GM18498 (cell line): ENCODE measurements at regions not wholly inside any gene's neighbourhood (a gene's known extent, or its start where the extent isn't known, plus 50 kb on each side); places are given as distances from the start of the nearest gene placed in this dataset.
"Not testable (repeated sequence)": the region's sequence is repeated elsewhere in the genome, so short reads cannot be mapped to it uniquely, and the experiment has no call there.

Experiments
- ATAC-seq: cut with Tn5 transposase; IDR thresholded peaks from one replicate; pipeline ENCODE4 v1.9.1; 2021; ENCODE audit warnings: mild to moderate bottlenecking, moderate library complexity; ENCODE audit not compliant: unreplicated experiment

GRCh38 chr6:8881663-8882062 is 446.3 kb upstream of the SLC35B3 start:
- ATAC-seq = no peak

GRCh38 chr6:8879334-8879733 is 444.0 kb upstream of the SLC35B3 start:
- ATAC-seq = no peak

DNA sequence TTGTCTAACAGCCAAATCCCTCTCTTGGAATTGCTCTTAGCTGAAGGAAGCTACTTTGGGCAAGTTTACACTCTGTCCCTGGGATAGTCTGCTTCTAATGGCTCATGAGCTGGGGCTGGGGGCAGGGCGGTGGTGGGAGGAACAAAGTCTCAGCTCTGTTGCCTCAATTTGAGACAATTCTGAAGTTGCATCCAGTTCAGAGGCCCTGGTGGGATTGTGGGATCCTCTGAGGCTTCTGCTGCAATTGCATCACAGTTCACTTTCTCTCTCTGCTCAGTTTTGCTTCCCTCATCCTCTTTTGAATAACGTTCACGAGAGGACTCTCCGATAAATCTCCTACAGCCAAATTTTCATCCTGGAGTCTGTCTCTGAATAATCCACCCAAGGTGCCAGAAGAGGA is 440.6 kb upstream of the SLC35B3 start:
- no peak for ATAC-seq

DNA sequence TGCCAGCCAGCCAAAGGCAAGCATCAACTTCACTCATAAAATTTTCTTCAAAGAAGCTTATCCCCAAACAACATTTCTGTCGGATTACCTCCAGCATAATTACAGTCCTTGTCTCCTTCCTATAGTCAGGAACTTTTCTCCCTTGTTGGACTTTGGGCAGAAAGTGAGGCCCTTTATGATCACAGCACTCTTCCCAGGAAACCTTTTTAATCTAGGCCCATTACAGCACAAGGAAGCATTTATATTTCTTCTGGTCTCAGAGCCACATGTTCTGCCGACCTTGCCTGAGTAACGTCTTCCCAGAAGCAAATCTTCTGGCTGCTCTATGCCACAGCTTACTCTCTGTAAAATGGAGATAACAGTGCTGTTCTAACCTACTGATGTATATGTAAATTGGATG is 437.2 kb upstream of the SLC35B3 start:
- no peak for ATAC-seq

- no peak for ATAC-seq
Observed at GRCh38 chr6:8865451-8865850, 430.1 kb upstream of the SLC35B3 start.

DNA sequence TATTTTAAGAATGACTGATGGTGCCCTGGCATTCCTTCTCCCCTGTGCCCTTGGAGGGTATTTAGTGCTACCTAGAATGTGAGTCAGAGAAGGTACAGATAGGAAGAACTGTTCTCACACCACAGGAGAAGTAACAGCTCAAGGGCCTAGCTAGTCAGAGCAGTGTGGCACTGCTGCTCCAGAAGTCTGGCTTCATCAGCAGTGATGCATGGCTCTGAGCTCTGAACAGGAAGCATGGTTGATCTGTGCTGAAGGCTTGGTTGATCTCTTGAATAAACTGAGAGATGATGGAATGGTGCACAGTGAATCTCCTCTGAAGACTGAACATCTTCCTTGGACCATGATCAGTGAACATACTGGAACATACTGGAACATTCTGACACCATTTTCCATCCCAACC is 425.3 kb upstream of the SLC35B3 start:
- no peak for ATAC-seq

- no peak for ATAC-seq
Observed at GRCh38 chr6:8859501-8859900, 424.2 kb upstream of the SLC35B3 start.

DNA sequence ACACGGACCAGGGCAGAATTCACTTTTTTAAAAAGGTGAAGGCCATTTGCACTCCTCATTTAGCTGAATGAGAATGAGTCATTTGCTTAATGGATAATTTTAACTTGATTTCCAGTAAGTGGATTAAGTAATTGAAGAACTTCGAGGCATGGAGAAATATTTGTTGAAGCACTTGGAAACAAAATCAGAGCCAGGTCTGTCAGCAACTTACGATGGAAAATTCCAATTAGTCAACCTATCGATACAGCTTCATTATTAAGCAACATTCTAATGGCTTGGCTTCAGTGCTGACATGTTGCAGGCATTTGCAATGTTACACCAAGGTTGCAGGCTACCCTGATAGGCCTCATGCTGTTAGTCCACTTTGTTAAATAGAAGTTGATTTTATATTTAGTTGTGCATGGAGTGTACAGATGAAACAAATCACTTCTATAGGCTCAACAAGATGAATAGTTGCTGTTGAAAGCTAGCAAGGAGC is 423.5 kb upstream of the SLC35B3 start:
- no peak for ATAC-seq

GRCh38 chr6:8857160-8857559 is 421.8 kb upstream of the SLC35B3 start:
- ATAC-seq = no peak

DNA sequence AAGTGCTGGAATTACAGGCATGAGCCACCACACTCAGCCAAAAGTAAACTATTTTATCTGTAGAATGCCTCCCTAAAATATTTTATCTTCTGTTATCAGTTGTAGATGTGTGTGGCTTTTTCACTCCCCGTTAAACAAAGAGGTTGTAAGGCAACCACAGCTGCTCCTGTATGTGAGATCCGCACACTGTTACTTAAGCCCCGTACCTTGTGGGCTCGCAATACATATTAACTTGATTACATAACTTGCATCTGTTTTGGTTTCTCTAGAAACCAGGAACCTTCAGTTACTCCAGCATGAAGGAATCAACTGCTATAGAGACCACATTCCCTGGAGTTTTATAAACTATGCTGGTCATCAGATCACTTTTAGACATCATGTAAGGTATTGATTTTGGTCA is 420.1 kb upstream of the SLC35B3 start:
- ATAC-seq = no peak

- ATAC-seq = no peak
Observed at GRCh38 chr6:8852332-8852731, 417.0 kb upstream of the SLC35B3 start.

DNA sequence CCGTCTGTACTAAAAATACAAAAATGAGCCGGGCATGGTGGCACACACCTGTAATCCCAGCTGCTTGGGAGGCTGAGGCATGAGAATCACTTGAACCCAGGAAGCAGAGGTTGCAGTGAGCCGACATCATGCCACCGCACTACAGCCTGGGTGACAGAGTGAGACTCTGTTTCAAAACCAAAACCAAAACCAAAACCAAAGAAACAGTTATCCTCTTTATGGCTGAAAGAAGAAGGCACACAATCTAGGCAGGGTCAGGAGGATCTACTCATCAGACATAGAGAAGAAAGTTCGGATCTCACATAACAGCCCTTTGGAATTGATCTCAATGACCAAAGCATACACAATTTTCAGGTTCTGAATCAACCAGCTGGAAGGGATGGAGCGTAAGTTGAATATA is 411.3 kb upstream of the SLC35B3 start:
- not testable (repeated sequence) for ATAC-seq

- ATAC-seq = no peak
Observed at GRCh38 chr6:8845690-8846089, 410.3 kb upstream of the SLC35B3 start.

GRCh38 chr6:8844968-8845367 is 409.6 kb upstream of the SLC35B3 start:
- ATAC-seq = no peak

GRCh38 chr6:8839626-8840025 is 404.3 kb upstream of the SLC35B3 start:
- ATAC-seq = no peak

- no peak for ATAC-seq
Observed at GRCh38 chr6:8837343-8837742, 402.0 kb upstream of the SLC35B3 start.

DNA sequence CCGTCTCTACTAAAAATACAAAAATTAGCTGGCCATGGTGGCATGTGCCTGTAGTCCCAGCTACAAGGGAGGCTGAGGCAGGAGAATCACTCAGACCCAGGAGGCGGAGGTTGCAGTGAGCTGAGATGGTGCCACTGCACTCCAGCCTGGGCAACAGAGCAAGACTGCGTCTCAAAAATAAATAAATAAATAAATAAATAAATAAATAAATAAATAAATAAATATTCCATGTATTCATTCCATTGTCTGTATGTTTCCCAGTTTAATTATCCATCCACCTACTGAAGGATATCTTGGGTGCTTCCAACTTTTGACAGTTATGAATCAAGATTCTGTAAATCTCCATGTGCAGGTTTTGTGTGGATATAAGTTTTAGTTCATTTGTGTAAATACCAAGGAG is 397.4 kb upstream of the SLC35B3 start:
- not testable (repeated sequence) for ATAC-seq

- no peak for ATAC-seq
Observed at GRCh38 chr6:8831366-8832152, 396.2 kb upstream of the SLC35B3 start.

- ATAC-seq = no peak
Observed at GRCh38 chr6:8830794-8831193, 395.4 kb upstream of the SLC35B3 start.

DNA sequence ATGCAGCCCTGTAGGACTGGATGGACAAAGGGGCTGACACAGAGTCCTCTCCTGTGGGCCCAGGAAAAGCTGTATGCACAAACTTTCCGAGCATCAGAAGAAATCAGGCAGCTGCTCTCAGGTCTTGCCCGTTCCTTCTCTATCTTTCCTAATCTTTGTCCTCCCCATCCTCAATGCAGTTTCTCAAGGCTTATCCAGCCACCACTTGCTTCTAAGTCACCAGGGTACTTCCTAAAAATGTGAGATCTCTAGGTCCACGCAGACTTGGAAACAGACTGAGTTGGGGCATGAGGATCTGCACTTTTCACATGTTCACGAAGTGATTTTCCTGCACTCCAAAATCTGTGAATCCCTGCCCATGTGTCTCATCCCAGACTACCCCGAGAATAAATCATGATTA is 394.5 kb upstream of the SLC35B3 start:
- ATAC-seq = no peak

GRCh38 chr6:8829296-8829695 is 394.0 kb upstream of the SLC35B3 start:
- ATAC-seq = no peak

GRCh38 chr6:8828376-8828775 is 393.0 kb upstream of the SLC35B3 start:
- ATAC-seq = no peak

- ATAC-seq = no peak
Observed at GRCh38 chr6:8825726-8826125, 390.4 kb upstream of the SLC35B3 start.
